CD1c-positive myeloid dendritic cell (primary cell): ENCODE measurements at regions not wholly inside any gene's neighbourhood (a gene's known extent, or its start where the extent isn't known, plus 50 kb on each side); places are given as distances from the start of the nearest gene placed in this dataset.

Experiments used
- DNase-seq: peaks from one replicate; pipeline ENCODE4 v3.0.0-alpha.2; 2016; ENCODE audit errors: extremely low spot score

DNA sequence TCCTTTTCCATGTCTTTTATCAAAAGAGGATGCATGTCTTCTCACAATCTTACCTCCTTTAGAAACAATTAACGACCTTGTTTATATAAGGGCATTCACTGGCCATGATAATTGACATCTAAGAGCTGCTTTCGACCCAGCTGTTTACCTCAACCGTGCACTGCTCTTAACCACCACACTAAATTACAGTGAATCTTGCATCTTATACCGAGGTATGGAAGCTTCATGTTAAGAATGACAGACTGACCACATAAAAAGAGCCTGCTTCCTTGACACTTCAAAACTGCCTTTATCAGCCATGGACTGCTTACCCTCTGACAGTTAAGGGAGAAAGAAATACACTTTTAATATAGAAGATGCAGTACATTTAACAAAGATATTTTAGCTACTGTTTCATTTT, 301.7 kb upstream of the LYPLAL1 start:
- no peak for DNase-seq

DNA sequence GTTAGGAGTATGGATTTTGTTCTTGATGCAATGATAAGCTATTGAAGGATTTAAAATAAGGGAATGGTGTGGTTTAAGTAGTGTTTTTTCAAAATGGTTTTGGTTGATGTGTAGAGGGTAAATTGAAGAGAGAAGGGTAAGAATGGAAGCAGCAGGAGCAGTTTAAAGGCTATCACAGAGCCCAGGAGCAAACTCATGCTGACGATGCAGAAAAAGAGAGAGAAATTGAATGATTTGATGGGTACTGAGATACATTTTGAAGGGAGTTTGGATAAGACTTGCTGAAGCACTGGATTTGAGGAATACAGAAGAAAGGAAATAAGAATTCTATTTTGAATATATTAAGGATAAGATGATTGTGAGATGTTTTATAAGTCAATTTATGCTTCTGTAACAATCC, 300.8 kb upstream of the LYPLAL1 start:
- no peak for DNase-seq

DNA sequence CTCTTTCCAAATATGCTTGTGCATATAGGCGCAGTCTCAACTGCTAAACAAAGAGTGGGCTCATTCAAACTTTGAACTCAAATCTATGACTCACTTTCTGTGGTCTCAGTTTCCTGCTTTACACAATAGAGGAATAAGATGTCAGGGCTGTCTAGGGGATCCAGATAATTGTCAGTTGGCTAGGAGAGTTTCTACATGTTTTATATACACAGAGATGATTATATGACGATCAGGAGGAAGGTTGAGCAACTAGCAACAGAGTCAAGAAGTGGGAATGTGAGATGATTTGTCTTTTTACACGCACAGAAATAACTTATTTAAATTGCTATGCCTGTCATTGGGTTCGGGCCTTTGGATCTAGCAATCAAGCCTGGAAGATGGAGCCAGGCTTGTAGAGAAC, 299.4 kb upstream of the LYPLAL1 start:
- DNase-seq, result peak; percentile 41

DNA sequence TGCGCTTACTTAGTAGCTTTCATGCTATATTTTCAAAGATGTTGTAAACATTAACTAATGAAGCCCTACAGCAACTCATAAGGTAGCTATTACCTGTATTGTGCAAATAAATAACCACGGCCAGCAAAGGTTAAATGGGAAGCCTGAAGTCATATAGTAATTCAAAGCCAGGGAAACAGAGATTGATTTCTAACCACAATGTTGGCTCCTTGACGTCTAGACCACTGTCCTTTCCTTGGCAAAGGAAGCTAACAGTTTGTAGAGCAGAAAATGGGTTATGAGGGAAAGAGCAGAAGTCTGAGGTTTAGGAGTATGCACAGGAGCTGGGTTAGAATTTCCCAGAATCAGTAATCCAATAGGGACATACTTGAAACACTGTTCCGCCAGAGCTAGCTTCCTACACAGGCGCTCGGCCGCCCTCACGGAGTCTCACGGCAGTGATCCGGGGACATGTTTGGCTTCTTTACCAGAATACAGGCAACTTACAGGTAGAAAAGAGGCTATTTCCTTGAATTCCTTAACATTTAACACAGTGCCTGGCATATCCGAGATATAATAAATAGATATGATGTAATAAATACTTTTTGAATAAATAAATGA, 298.8 kb upstream of the LYPLAL1 start:
- DNase-seq, result no peak

DNA sequence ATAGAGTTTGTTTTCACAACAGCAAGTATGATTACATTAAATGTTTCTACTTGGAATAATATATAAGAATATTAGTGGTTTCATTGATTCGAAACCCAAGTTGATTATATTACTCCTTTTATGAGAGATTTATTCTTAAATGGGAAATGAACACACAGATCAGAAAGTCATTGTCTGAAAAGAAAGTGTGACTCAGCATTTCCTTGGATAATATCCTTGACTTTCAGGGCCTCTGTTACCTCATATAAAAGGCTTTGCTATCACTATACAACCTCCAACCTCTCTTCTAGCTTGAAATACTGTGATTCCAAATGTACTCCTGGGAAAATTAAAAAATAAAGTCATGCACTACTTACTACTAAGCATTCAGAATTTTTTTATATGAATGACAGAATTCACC, 295.3 kb upstream of the LYPLAL1 start:
- no peak for DNase-seq

GRCh38 chr1:218880484-218881060, 293.1 kb upstream of the LYPLAL1 start:
- DNase-seq, result no peak

- DNase-seq, result no peak
Observed at GRCh38 chr1:218882454-218882853, 291.2 kb upstream of the LYPLAL1 start.

- DNase-seq, result no peak
Observed at GRCh38 chr1:218886101-218886871, 287.4 kb upstream of the LYPLAL1 start.

DNA sequence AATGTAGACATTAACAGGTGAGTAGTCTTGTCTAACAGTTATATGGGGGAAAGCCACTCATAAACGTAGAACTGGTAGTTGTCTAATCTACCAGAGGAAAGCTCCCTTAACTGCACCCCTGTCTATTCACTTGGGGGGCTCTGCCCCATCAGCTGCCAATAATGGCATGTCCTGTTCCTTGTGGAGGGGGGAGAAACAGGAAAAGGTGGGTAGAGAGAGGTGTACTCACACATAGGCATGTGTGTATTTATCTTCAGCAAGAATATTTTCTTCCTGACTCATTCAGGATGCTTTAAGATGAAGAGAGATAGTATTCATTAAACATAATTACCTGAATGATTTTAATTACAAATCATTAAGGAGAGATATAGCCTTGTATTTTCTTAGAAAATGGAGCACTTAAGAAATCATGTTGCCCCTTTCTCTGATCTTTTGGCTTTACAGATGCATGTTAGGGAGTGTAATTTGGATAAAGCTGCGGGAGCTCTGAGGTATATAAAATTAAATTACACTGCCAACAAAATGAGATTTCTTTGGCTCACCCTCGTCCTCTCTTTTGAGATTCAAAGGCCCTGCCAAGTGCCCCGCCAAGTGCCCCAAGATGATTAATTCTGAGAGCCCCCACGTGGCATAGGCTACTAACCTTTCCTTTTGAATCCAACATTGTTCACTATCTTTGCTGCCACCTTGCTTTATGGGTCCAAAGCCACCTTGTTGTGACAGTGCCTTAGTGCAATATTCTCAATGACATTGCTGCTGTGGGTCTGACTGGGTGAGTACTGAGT, 286.3 kb upstream of the LYPLAL1 start:
- no peak for DNase-seq

DNA sequence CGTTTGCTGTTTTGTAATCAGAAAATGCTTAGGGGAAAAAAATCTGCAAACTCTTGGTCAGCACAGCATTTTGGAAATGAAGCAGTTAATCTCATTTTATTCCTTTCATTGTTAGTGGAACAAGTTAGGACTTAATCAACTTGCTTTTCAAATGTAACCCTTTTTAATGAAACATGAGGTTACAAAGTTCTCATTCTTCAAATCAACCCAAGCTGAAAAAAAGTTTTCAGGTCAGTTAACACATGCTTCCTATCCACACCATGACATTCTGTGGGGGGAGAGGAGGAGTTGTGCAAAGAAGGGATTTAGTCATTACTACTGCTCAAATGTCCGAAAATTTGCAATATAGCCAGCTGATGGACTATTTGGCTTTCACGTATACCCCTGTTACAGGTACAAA, 283.2 kb upstream of the LYPLAL1 start:
- no peak for DNase-seq

DNA sequence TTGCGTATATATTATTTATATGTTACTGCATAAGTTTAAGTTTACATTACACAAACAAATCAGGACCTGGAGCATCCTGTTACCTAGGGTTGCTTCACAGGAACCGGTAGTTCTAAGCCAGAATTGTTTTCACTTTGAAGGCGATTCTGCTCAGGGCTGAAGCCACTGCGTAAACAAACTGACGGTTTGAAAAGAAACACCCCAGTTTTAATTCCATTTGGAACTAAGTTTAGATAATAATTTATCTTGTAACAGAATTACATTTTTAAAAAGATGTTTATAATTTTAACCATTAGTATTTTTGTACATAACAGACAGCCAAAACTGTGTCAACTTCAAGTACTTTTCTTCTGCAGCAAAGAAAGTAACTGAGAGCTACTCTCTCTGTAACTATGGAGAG, 282.1 kb upstream of the LYPLAL1 start:
- no peak for DNase-seq

- no peak for DNase-seq
Observed at GRCh38 chr1:218895064-218895587, 278.6 kb upstream of the LYPLAL1 start.

GRCh38 chr1:218896202-218896601, 277.5 kb upstream of the LYPLAL1 start:
- no peak for DNase-seq

- DNase-seq, result no peak
Observed at GRCh38 chr1:218898921-218899320, 274.8 kb upstream of the LYPLAL1 start.

DNA sequence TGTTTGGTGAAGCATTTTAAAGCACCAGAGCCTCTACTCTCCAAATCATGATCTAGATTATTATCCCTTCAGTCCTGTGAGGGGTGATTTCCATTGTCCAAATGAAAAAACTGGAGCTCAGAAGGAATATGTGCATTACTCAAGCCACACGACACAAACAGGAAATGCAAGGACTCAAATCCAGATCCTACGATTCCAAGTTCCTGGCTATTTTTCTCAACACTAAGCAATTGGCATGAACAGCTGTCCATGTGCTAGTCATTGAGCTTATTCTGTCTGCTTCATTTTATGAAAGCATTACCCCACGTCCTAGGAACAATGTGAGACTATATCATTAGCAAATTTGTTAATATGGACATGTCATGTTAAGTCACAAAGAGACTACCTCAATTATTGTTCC, 273.1 kb upstream of the LYPLAL1 start:
- no peak for DNase-seq

DNA sequence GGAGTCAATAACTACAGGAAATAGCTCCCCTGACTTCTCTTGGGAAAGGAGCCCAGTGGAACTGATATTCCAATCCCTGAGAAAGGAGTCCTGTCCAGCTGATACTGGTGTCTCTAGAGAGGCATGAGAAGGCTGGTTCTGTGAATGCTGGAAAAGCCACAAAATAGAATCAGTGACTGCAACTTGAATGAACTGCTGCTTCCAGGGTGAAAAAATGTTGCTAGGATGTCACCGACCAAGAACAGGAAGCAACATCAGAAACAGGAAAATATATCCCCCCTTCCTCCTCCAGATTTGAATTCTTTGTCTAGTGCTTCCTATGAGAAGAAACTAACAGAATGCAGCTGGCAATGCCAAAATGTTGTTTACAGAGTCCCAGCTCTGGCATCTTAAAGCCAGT, 269.3 kb upstream of the LYPLAL1 start:
- DNase-seq, result no peak

DNA sequence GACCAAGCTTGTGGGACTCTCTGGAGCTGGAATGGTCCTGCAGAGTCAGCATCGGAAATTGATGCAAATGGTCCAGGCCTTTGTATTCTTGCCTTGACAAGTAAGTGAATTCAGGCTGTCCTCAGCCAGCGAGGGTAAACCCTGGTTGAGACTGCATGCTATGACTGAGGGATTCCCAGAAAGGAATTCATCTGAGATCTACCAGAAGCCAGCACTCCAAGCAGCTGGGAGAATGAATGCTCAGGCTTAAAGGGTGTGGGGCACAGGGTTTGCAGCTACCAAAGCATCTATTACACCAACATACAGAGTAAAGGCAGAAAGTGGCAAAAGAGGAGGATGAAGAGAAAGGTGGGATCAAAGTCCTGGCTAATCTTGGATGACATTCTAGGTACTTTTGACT, 257.0 kb upstream of the LYPLAL1 start:
- no peak for DNase-seq

DNA sequence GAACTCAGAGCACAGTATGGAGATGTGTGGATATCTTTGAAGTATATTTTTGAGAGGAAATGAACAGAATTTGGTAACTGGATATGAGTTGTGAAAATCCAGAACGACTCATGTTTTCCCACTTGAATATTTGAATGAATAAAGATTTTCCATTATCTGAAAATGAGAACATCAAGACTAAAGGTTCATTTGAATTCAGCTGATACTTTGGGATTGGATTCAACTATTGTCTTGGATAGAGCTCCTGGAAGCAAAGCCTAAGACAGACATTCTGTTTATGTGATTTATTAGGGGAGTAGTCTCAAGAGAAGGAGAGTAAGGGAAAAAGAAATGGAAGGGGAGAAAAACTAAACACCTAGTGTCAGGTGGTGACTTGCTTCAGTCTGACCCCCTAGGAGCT, 256.0 kb upstream of the LYPLAL1 start:
- no peak for DNase-seq

DNA sequence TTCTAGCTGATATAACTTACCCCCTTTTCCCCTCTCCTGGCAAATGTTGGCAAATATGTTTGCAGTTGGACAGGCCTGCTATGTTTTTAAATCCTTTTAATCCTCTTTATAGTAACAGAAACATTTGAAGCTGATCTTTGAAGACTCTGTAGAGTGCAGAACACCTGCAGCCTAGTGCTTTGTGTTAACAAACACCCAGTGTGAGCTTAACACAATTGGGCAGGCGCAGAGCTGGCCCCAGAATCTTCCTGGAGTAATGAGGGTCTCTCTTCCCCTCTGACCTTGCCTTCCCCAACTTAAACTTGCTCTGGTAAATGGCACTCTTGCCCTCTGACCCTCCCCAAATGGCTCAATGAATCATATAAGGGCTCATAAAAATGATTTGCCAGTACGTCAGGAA, 247.9 kb upstream of the LYPLAL1 start:
- DNase-seq, result no peak

DNA sequence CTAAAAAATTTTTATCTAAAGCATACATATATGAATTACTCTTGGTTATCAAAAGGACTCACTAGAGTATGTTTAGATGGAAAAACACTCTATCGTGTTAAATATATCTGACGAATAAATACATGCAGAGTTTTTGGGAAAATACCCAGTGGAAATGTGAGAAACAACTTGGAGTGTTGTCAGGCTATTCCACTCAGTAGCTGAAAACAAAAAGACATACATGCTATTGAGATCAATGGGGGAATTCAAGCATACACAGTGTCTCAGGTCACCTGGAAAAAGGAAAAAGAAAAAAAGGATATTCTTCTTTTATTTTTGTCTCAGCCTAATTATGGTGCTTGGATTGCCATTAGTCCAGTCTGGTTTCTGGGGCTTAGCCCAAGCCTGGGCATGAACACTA, 247.0 kb upstream of the LYPLAL1 start:
- no peak for DNase-seq

DNA sequence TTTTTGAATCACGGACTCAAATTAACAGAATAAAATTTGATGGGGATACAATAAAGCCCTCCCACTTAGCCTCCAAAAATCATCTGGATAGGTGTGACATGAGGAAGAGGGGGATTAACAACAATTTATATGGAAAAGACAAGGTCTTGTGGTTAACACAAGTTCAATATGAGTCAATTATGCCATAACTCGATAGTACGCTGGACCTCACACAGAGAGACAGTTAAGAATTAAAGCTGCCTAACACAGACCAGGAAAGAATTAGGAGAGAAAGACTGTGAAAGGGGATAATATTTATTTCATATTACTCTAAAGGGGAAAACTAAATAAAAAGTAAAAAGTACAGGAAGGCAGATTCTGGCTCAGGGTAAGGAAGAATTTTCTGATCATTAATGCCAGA, 243.7 kb upstream of the LYPLAL1 start:
- no peak for DNase-seq

DNA sequence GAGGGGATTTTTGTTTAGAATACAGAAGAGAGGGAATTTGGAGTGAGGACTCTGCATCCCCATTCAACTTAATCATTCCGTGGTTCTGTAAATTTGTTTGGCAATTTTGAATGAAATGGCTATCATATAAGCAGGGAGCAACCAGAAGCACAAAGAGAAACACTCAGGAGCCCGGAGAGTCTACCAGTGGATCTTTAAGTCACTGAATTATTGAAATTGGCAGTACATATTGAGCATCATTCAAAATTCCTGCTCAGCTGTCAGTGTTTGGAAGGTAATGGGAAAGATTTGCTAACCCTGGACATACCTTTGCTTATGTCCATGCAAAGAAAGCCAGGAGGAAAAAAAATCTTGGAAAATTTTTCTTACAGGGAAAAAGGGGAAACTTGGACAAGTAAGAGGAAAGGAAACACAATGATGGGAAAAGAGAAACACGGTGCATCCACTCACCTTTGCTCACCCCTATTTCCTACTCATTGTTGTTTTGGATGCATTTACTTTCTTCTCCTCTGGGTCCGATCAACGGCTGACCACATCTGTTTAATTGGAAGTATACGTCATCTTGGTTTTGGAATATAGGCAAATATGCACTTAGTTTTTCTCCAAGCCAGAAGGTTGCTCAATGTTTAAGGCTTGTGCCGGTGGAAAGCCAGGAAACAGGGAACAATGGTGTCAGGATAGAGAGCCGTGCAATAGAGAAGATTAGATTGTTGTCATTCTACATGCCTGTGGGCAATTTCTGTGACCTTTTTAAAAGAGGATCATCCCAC, 243.0 kb upstream of the LYPLAL1 start:
- no peak for DNase-seq
